ENCODE measurements at regions not wholly inside any gene's neighbourhood (a gene's known extent, or its start where the extent isn't known, plus 50 kb on each side); places are given as distances from the start of the nearest gene placed in this dataset.

- Histone ChIP-seq H3K9me2 (ENCODE audit: insufficient read depth) (no peaks in the 10 kb centered on the region; the same call in 1 of the 2 replicates), H3K36me3 (ENCODE audit: insufficient read depth) (no peaks in the 10 kb centered on the region), H3K27me3 (ENCODE audit: insufficient read depth) (no peaks in the 10 kb centered on the region), H3K4me1 (ENCODE audit: insufficient read depth) (no peaks in the 10 kb centered on the region; the same call in 1 of the 2 replicates), H2AFZ (no peak overlapping the region), H3K27ac (ENCODE audit: low read depth) (no peak overlapping the region), H3K4me3 (no peak overlapping the region), H4K20me1 (replicated peaks; ENCODE audit: insufficient read depth) (no peaks in the 10 kb centered on the region), H3K79me2 (replicated peaks; ENCODE audit: insufficient read depth) (no peaks in the 10 kb centered on the region), H3K4me2 (no peak overlapping the region), H3F3A (replicated peaks; ENCODE audit: low read depth) (no peaks in the 10 kb centered on the region)
- Mint-ChIP-seq H3K4me1 (peaks cover 6% of the 10 kb centered on the region), H3K36me3 (ENCODE audit: low read depth) (no peaks in the 10 kb centered on the region), H3K9me3 (no peaks in the 10 kb centered on the region; the same call in 2 of the 3 replicates), H3K27me3 (ENCODE audit: insufficient read depth, low read depth, poor library complexity) (peaks cover 3% of the 10 kb centered on the region), H3K27ac (no peak overlapping the region), H3K4me3 (no peak overlapping the region)
- no peak for TF ChIP-seq POLR2AphosphoS5 (IDR thresholded peaks at IDR 0.05; ENCODE audit: low read depth)
- no peak for TF ChIP-seq ZNF462 (CRISPR knock-in tag; IDR thresholded peaks at IDR 0.05)
- no peak for TF ChIP-seq JUNB (IDR thresholded peaks at IDR 0.05; ENCODE audit: unreplicated experiment)
- TF ChIP-seq ZNF331 (CRISPR knock-in tag; IDR thresholded peaks at IDR 0.05; ENCODE audit: low read depth): no peak
- no peak for TF ChIP-seq STAT1 (IDR thresholded peaks at IDR 0.05; ENCODE audit: unreplicated experiment)
- no peak for TF ChIP-seq EZH2phosphoT487 (IDR thresholded peaks at IDR 0.05; ENCODE audit: unreplicated experiment)
- TF ChIP-seq REST (IDR thresholded peaks at IDR 0.05; ENCODE audit: unreplicated experiment): no peak
- TF ChIP-seq CTCF (conservative IDR thresholded peaks at IDR 0.05; ENCODE audit: low read depth in 2 of 2): no peak
- no peak for TF ChIP-seq CREB1 (CRISPR knock-in tag; IDR thresholded peaks at IDR 0.05; ENCODE audit: low read depth)
- no peak for TF ChIP-seq NANOG (IDR thresholded peaks at IDR 0.05; ENCODE audit: borderline replicate concordance)
- no peak for TF ChIP-seq EZH2 (IDR thresholded peaks at IDR 0.05; ENCODE audit: low read depth, unreplicated experiment)
- TF ChIP-seq ZNF114 (CRISPR knock-in tag; IDR thresholded peaks at IDR 0.05): no peak
- ATAC-seq (no peak), DNase-seq (ENCODE audit: low spot score) (no peak)
Measured at GRCh38 chr15:95946241-95946640, 384.3 kb upstream of the NR2F2 start.
